HCT116 (cell line): ENCODE measurements at regions not wholly inside any gene's neighbourhood (a gene's known extent, or its start where the extent isn't known, plus 50 kb on each side); places are given as distances from the start of the nearest gene placed in this dataset.

Experiments
- CTCF ChIP-seq, 3 experiments: fragments of 200-600 bp in 1 of 3; sonication (generic) in 1 of 3; IDR thresholded peaks in 2 of 3; conservative IDR thresholded peaks in 1 of 3; 2 replicates each; pipeline ENCODE4 v1.5.1; 2012 to 2017; ENCODE audit warnings: low read depth in 2 of 3, low read length in 2 of 3, antibody characterized with exemption in 1 of 3, borderline replicate concordance in 1 of 3, control low read depth in 1 of 3, mild to moderate bottlenecking in 1 of 3, mixed read lengths in 1 of 3, mixed run types in 1 of 3, moderate library complexity in 1 of 3; ENCODE audit not compliant: insufficient read depth in 1 of 3
- MAX ChIP-seq: IDR thresholded peaks from 2 replicates; pipeline ENCODE4 v1.6.1; 2012
- POLR2A ChIP-seq: IDR thresholded peaks from 2 replicates; pipeline ENCODE4 v1.7.0; 2011; ENCODE audit warnings: borderline replicate concordance; ENCODE audit not compliant: insufficient read depth, insufficient read length; ENCODE audit errors: extremely low read depth
- REST ChIP-seq: IDR thresholded peaks from 2 replicates; pipeline ENCODE4 v1.6.1; 2012; ENCODE audit warnings: low read depth
- SIN3A ChIP-seq: IDR thresholded peaks from 2 replicates; pipeline ENCODE4 v1.6.1; 2012; ENCODE audit warnings: low read depth
- YY1 ChIP-seq: IDR thresholded peaks from 2 replicates; pipeline ENCODE4 v1.6.1; 2011; ENCODE audit warnings: low read length, low read depth, moderate library complexity, mild to moderate bottlenecking; ENCODE audit not compliant: insufficient replicate concordance; ENCODE audit errors: extremely low read depth

- no peak for TF ChIP-seq POLR2A
- no peak for TF ChIP-seq YY1
- no peak for TF ChIP-seq CTCF (IDR thresholded peaks at IDR 0.05 in 2 of 3, conservative IDR thresholded peaks at IDR 0.05 in 1 of 3; ENCODE audit: borderline replicate concordance in 1 of 3, insufficient read depth in 1 of 3, low read depth in 2 of 3, low read length in 2 of 3)
- TF ChIP-seq MAX, result no peak
- no peak for TF ChIP-seq SIN3A
- no peak for TF ChIP-seq REST
These were observed 300.3 kb upstream of the PDZRN3 start for GRCh38 chr3:73925011-73925410.
